Activated CD8-positive, alpha-beta T cell treated with anti-CD3 and anti-CD28 coated beads for 36 hours (primary cell): ENCODE measurements at regions not wholly inside any gene's neighbourhood (a gene's known extent, or its start where the extent isn't known, plus 50 kb on each side); places are given as distances from the start of the nearest gene placed in this dataset.

Experiments used
- ATAC-seq: fragments of 200-7000 bp; cut with Tn5 transposase; one replicate; pipeline ENCODE4 v1.10.0; 2021; ENCODE audit warnings: mild to moderate bottlenecking, moderate library complexity
- CTCF ChIA-PET: fragments of 350-600 bp; sonication (Branson Sonifier 250); formaldehyde crosslinking; loops from one replicate; lab custom pipeline; 2021; ENCODE audit warnings: antibody characterized with exemption; lab: Charles Lee
- POLR2A ChIA-PET: fragments of 350-600 bp; sonication (Branson Sonifier 250); formaldehyde crosslinking; loops from one replicate; lab custom pipeline; 2021; ENCODE audit warnings: antibody characterized with exemption; lab: Charles Lee
- DNase-seq: peaks from one replicate; pipeline ENCODE4 v3.0.0-alpha.2; 2020
- H3K27ac Mint-ChIP-seq: one replicate; pipeline ENCODE4 v1.8.0; 2021; ENCODE audit warnings: mild to moderate bottlenecking, mixed read lengths
- H3K27me3 Mint-ChIP-seq: one replicate; pipeline ENCODE4 v1.8.0; 2021; ENCODE audit warnings: mixed read lengths
- H3K36me3 Mint-ChIP-seq: one replicate; pipeline ENCODE4 v1.8.0; 2021; ENCODE audit warnings: low read depth, mixed read lengths
- H3K4me1 Mint-ChIP-seq: one replicate; pipeline ENCODE4 v1.8.0; 2021; ENCODE audit warnings: low read depth, mixed read lengths
- H3K4me3 Mint-ChIP-seq: one replicate; pipeline ENCODE4 v1.8.0; 2021; ENCODE audit warnings: mild to moderate bottlenecking, moderate library complexity, mixed read lengths
- H3K9me3 Mint-ChIP-seq: one replicate; pipeline ENCODE4 v1.8.0; 2021; ENCODE audit warnings: mixed read lengths
- CTCF ChIP-seq: fragments of 200-600 bp; IDR thresholded peaks from one replicate; pipeline ENCODE4 v1.8.0; 2022; ENCODE audit warnings: antibody characterized with exemption, mild to moderate bottlenecking
- intact Hi-C: fragments of 100-400 bp; cut with micrococcal nuclease; formaldehyde crosslinking; loops from one replicate; pipeline ENCODE4 v1.10.0; 2022

GRCh38 chr21:38178653-38179470, 77.9 kb upstream of the KCNJ15 start:
- no peaks in the 10 kb centered on the region for H3K4me1 Mint-ChIP-seq
- H3K27me3 Mint-ChIP-seq: peaks cover 6% of the 10 kb centered on the region
- ATAC-seq (no peak), DNase-seq (no peak)
- intact Hi-C loops: no loop called here
- ChIA-PET CTCF (interaction anchor here (1.3 to 1.7 kb wide), 2 partner anchors 8 to 177 kb away, joined by 4 to 5 read pairs; no protein-coding TSS in a partner anchor), POLR2A (interaction anchor here (1.0 kb wide), 1 partner anchor 38 kb away, joined by 3 read pairs; no protein-coding TSS in a partner anchor)
- H3K4me3 Mint-ChIP-seq: no peak overlapping the region
- H3K9me3 Mint-ChIP-seq: no peaks in the 10 kb centered on the region
- no peak overlapping the region for H3K27ac Mint-ChIP-seq
- no peaks in the 10 kb centered on the region for H3K36me3 Mint-ChIP-seq
- no peak for TF ChIP-seq CTCF

DNA sequence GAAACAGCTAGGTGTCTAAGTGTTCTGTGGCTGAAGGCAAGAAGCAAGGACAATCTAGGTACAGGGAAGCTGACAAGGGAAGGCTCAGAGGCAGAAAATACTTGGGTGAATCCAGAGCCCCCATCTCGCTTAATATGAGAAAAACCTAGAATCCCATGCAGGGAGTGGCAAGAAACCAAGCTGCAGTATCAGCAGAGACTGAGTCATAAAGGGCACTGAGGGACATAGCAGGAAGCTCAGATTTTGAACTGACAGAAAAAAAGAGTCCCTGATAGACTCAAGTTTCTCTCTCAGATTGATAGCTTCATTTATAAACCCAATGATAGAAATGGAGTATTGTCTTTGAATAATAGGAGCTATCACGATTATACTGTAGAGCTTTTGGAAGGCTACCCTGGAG, 77.3 kb upstream of the KCNJ15 start:
- TF ChIP-seq CTCF: no peak
- intact Hi-C loops: no loop called here
- Mint-ChIP-seq H3K27ac (no peak overlapping the region), H3K4me1 (no peaks in the 10 kb centered on the region), H3K4me3 (no peak overlapping the region), H3K27me3 (peaks cover 6% of the 10 kb centered on the region), H3K36me3 (no peaks in the 10 kb centered on the region), H3K9me3 (no peaks in the 10 kb centered on the region)
- POLR2A ChIA-PET: interaction anchor here (1.3 kb wide), 1 partner anchor 10 kb away, joined by 3 read pairs; no protein-coding TSS in a partner anchor
- DNase-seq (no peak), ATAC-seq (no peak)
- CTCF ChIA-PET: interaction anchor here (0.8 to 1.7 kb wide), 3 partner anchors 9 to 177 kb away, joined by 3 to 5 read pairs (median 4); no protein-coding TSS in a partner anchor

DNA sequence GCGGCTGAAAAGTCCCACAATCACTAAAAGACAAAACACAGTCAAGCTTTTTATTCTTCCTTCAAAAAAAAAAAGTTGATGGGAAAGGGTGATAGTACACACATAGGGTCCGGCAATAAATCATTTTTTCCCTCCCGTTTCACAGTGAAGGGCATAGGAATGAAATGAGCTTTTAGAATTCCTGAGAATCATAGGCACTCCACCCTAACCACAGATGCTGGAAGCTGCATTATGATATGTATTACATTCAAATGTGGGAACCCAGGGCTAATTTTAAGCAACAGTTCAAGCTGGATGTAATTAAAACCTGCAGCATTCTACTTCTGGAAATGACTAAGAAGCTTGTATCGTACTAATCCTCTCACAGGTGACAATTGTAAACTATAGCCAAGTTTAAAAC, 75.7 kb upstream of the KCNJ15 start:
- DNase-seq (no peak), ATAC-seq (no peak)
- intact Hi-C loops: no loop called here
- ChIA-PET POLR2A (no interaction called here), CTCF (no interaction called here)
- no peaks in the 10 kb centered on the region for H3K4me1 Mint-ChIP-seq
- no peak overlapping the region for H3K27ac Mint-ChIP-seq
- H3K36me3 Mint-ChIP-seq: no peaks in the 10 kb centered on the region
- H3K9me3 Mint-ChIP-seq: peaks cover 3% of the 10 kb centered on the region
- TF ChIP-seq CTCF: no peak
- H3K27me3 Mint-ChIP-seq: peaks cover 6% of the 10 kb centered on the region
- H3K4me3 Mint-ChIP-seq: no peak overlapping the region

DNA sequence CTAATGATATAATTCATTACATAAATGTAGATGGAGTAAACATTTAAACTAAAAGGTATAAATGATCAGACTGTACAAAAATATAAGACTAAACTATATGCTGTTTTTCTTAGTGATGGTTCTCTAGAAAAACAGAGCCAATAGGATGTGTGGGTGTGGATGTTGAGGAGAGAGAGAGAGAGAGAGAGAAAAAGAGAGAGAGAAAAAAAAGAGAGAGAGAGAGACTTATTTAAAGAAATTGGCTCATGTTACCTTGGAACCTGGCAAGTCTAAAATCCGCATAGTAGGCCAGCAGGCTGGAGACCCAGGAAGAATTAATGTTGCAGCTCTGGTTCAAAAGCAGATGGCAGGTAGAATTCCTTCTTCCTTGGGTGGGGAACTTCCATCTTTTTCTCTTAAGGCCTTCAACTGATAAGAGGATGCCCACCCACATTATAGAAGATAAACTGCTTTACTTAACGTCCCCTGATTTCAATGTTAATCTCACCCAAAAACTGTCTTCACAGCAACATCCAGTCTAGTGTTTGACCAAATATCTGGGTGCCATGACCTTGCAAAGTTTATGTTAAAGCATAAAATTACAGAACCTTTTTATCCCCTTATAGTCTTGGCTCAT, 74.3 kb upstream of the KCNJ15 start:
- Mint-ChIP-seq H3K4me1 (no peaks in the 10 kb centered on the region), H3K36me3 (no peaks in the 10 kb centered on the region), H3K27me3 (peaks cover 4% of the 10 kb centered on the region)

More for the DNA sequence above, 74.3 kb upstream of the KCNJ15 start:
- H3K27ac Mint-ChIP-seq: no peak overlapping the region
- peaks cover 8% of the 10 kb centered on the region for H3K9me3 Mint-ChIP-seq
- ATAC-seq (no peak), DNase-seq (no peak)
- intact Hi-C loops: no loop called here
- POLR2A ChIA-PET: no interaction called here
- no peak overlapping the region for H3K4me3 Mint-ChIP-seq
- CTCF ChIA-PET: no interaction called here
- TF ChIP-seq CTCF: no peak
